ENCODE measurements at regions not wholly inside any gene's neighbourhood (a gene's known extent, or its start where the extent isn't known, plus 50 kb on each side); places are given as distances from the start of the nearest gene placed in this dataset.

- Mint-ChIP-seq H3K4me3 (ENCODE audit: unreplicated experiment) (no peak overlapping the region), H3K4me1 (ENCODE audit: unreplicated experiment) (no peaks in the 10 kb centered on the region), H3K27ac (ENCODE audit: unreplicated experiment) (no peak overlapping the region), H3K36me3 (ENCODE audit: low read depth, unreplicated experiment) (no peaks in the 10 kb centered on the region), H3K27me3 (ENCODE audit: unreplicated experiment) (no peaks in the 10 kb centered on the region), H3K9me3 (ENCODE audit: unreplicated experiment) (no peaks in the 10 kb centered on the region)
- no peak for TF ChIP-seq CTCF (IDR thresholded peaks at IDR 0.05; ENCODE audit: unreplicated experiment)
- DNase-seq (ENCODE audit: low spot score): no peak
Observed at GRCh38 chr9:23497137-23497504, 328.9 kb downstream of the ELAVL2 start.

- no peak overlapping the region for H3K27ac Mint-ChIP-seq (ENCODE audit: unreplicated experiment)
- peaks cover 2% of the 10 kb centered on the region for H3K9me3 Mint-ChIP-seq (ENCODE audit: unreplicated experiment)
- TF ChIP-seq CTCF (IDR thresholded peaks at IDR 0.05; ENCODE audit: unreplicated experiment): no peak
- no peaks in the 10 kb centered on the region for H3K27me3 Mint-ChIP-seq (ENCODE audit: unreplicated experiment)
- H3K4me3 Mint-ChIP-seq (ENCODE audit: unreplicated experiment): no peak overlapping the region
- H3K4me1 Mint-ChIP-seq (ENCODE audit: unreplicated experiment): no peaks in the 10 kb centered on the region
- no peaks in the 10 kb centered on the region for H3K36me3 Mint-ChIP-seq (ENCODE audit: low read depth, unreplicated experiment)
- DNase-seq (ENCODE audit: low spot score): no peak
Observed at GRCh38 chr9:23502004-23502403, 324.0 kb downstream of the ELAVL2 start.

GRCh38 chr9:23522952-23523351, 303.1 kb downstream of the ELAVL2 start:
- no peak overlapping the region for H3K27ac Mint-ChIP-seq (ENCODE audit: unreplicated experiment)
- H3K36me3 Mint-ChIP-seq (ENCODE audit: low read depth, unreplicated experiment): no peaks in the 10 kb centered on the region
- H3K27me3 Mint-ChIP-seq (ENCODE audit: unreplicated experiment): peaks cover 2% of the 10 kb centered on the region
- no peak for DNase-seq (ENCODE audit: low spot score)
- no peaks in the 10 kb centered on the region for H3K9me3 Mint-ChIP-seq (ENCODE audit: unreplicated experiment)
- H3K4me3 Mint-ChIP-seq (ENCODE audit: unreplicated experiment): no peak overlapping the region
- no peaks in the 10 kb centered on the region for H3K4me1 Mint-ChIP-seq (ENCODE audit: unreplicated experiment)
- no peak for TF ChIP-seq CTCF (IDR thresholded peaks at IDR 0.05; ENCODE audit: unreplicated experiment)

GRCh38 chr9:23524607-23525155, 301.4 kb downstream of the ELAVL2 start:
- no peak for TF ChIP-seq CTCF (IDR thresholded peaks at IDR 0.05; ENCODE audit: unreplicated experiment)
- H3K4me3 Mint-ChIP-seq (ENCODE audit: unreplicated experiment): no peak overlapping the region
- no peaks in the 10 kb centered on the region for H3K4me1 Mint-ChIP-seq (ENCODE audit: unreplicated experiment)
- peaks cover 2% of the 10 kb centered on the region for H3K27me3 Mint-ChIP-seq (ENCODE audit: unreplicated experiment)
- H3K27ac Mint-ChIP-seq (ENCODE audit: unreplicated experiment): no peak overlapping the region
- no peaks in the 10 kb centered on the region for H3K36me3 Mint-ChIP-seq (ENCODE audit: low read depth, unreplicated experiment)
- no peak for DNase-seq (ENCODE audit: low spot score)
- no peaks in the 10 kb centered on the region for H3K9me3 Mint-ChIP-seq (ENCODE audit: unreplicated experiment)

- no peak overlapping the region for H3K27ac Mint-ChIP-seq (ENCODE audit: unreplicated experiment)
- H3K4me1 Mint-ChIP-seq (ENCODE audit: unreplicated experiment): no peaks in the 10 kb centered on the region
- TF ChIP-seq CTCF (IDR thresholded peaks at IDR 0.05; ENCODE audit: unreplicated experiment): no peak
- H3K27me3 Mint-ChIP-seq (ENCODE audit: unreplicated experiment): peaks cover 2% of the 10 kb centered on the region
- DNase-seq (ENCODE audit: low spot score): no peak
- H3K9me3 Mint-ChIP-seq (ENCODE audit: unreplicated experiment): no peaks in the 10 kb centered on the region
- H3K36me3 Mint-ChIP-seq (ENCODE audit: low read depth, unreplicated experiment): no peaks in the 10 kb centered on the region
- H3K4me3 Mint-ChIP-seq (ENCODE audit: unreplicated experiment): no peak overlapping the region
Observed at GRCh38 chr9:23526806-23527205, 299.2 kb downstream of the ELAVL2 start.

Measured in endothelial cell (in vitro differentiated cells).